Calu3 (cell line): ENCODE measurements at regions not wholly inside any gene's neighbourhood (a gene's known extent, or its start where the extent isn't known, plus 50 kb on each side); places are given as distances from the start of the nearest gene placed in this dataset.

Experiments
- BruUV-seq: library from RNA; stranded (reverse); fragments of 400-500 nt; replicated peaks from 2 replicates; lab custom pipeline; 2021; lab: Mats Ljungman, UMichigan
- CTCF ChIA-PET: fragments of 300-600 bp; sonication (Branson Sonifier 250); formaldehyde crosslinking; loops from one replicate; lab custom pipeline; 2022; ENCODE audit warnings: antibody characterized with exemption; lab: Charles Lee
- DNase-seq: peaks from one replicate; pipeline ENCODE4 v3.0.0; 2022
- H3K27ac Mint-ChIP-seq: one replicate; pipeline ENCODE4 v1.8.0; 2022; ENCODE audit warnings: mixed read lengths; ENCODE audit not compliant: unreplicated experiment
- H3K27me3 Mint-ChIP-seq: one replicate; pipeline ENCODE4 v1.8.0; 2022; ENCODE audit warnings: mixed read lengths; ENCODE audit not compliant: unreplicated experiment
- H3K36me3 Mint-ChIP-seq: one replicate; pipeline ENCODE4 v1.8.0; 2022; ENCODE audit warnings: mild to moderate bottlenecking, moderate library complexity, mixed read lengths; ENCODE audit not compliant: insufficient read depth, unreplicated experiment
- H3K4me1 Mint-ChIP-seq: one replicate; pipeline ENCODE4 v1.8.0; 2022; ENCODE audit warnings: mild to moderate bottlenecking, low read depth, mixed read lengths; ENCODE audit not compliant: unreplicated experiment
- H3K4me3 Mint-ChIP-seq: one replicate; pipeline ENCODE4 v1.8.0; 2022; ENCODE audit warnings: mild to moderate bottlenecking, low read depth, moderate library complexity, mixed read lengths; ENCODE audit not compliant: unreplicated experiment
- H3K9me3 Mint-ChIP-seq: one replicate; pipeline ENCODE4 v1.8.0; 2022; ENCODE audit warnings: low read depth, mixed read lengths; ENCODE audit not compliant: unreplicated experiment
- CTCF ChIP-seq: fragments of 200-600 bp; IDR thresholded peaks from one replicate; pipeline ENCODE4 v1.8.0; 2022; ENCODE audit warnings: antibody characterized with exemption; ENCODE audit not compliant: unreplicated experiment
- intact Hi-C: fragments of 100-400 bp; cut with micrococcal nuclease; formaldehyde crosslinking; loops from one replicate; pipeline ENCODE4 v1.10.0; 2022; ENCODE audit not compliant: unreplicated experiment

GRCh38 chr1:148357037-148357436 lies 126.1 kb downstream of the PPIAL4G start:
- H3K36me3 Mint-ChIP-seq: peaks cover 9% of the 10 kb centered on the region
- DNase-seq: no peak
- no peaks in the 10 kb centered on the region for H3K9me3 Mint-ChIP-seq
- H3K4me1 Mint-ChIP-seq: peaks cover 10% of the 10 kb centered on the region
- CTCF ChIA-PET: interaction anchor here (1.4 kb wide), 1 partner anchor 12 kb away, joined by 6 read pairs; no protein-coding TSS in a partner anchor
- no peak overlapping the region for H3K27ac Mint-ChIP-seq
- H3K27me3 Mint-ChIP-seq: peaks cover 35% of the 10 kb centered on the region
- no peak overlapping the region for H3K4me3 Mint-ChIP-seq
- TF ChIP-seq CTCF: no peak
- no TSS peak for BruUV-seq
- intact Hi-C loops: no loop called here

GRCh38 chr1:148355976-148356375 lies 127.1 kb downstream of the PPIAL4G start:
- intact Hi-C loops: no loop called here
- peaks cover 46% of the 10 kb centered on the region for H3K27me3 Mint-ChIP-seq
- no peaks in the 10 kb centered on the region for H3K9me3 Mint-ChIP-seq
- DNase-seq: no peak
- no peak for TF ChIP-seq CTCF
- BruUV-seq: no TSS peak
- no peak overlapping the region for H3K27ac Mint-ChIP-seq
- CTCF ChIA-PET: no interaction called here
- no peaks in the 10 kb centered on the region for H3K36me3 Mint-ChIP-seq
- no peaks in the 10 kb centered on the region for H3K4me1 Mint-ChIP-seq
- H3K4me3 Mint-ChIP-seq: no peak overlapping the region

- no TSS peak for BruUV-seq
- Mint-ChIP-seq H3K27me3 (peaks cover 57% of the 10 kb centered on the region), H3K4me3 (no peak overlapping the region), H3K27ac (no peak overlapping the region), H3K36me3 (no peaks in the 10 kb centered on the region), H3K4me1 (no peaks in the 10 kb centered on the region), H3K9me3 (no peaks in the 10 kb centered on the region)
- CTCF ChIA-PET: no interaction called here
- no peak for DNase-seq
- intact Hi-C loops: no loop called here
- no peak for TF ChIP-seq CTCF
Measured at GRCh38 chr1:148354913-148355308, 128.2 kb downstream of the PPIAL4G start.

- no peak for TF ChIP-seq CTCF
- Mint-ChIP-seq H3K36me3 (no peaks in the 10 kb centered on the region), H3K27me3 (peaks cover 62% of the 10 kb centered on the region), H3K4me3 (no peak overlapping the region), H3K9me3 (no peaks in the 10 kb centered on the region), H3K4me1 (no peaks in the 10 kb centered on the region), H3K27ac (no peak overlapping the region)
- DNase-seq: no peak
- no TSS peak for BruUV-seq
- intact Hi-C loops: no loop called here
- CTCF ChIA-PET: no interaction called here
Measured at GRCh38 chr1:148354284-148354912, 128.7 kb downstream of the PPIAL4G start.
